GM19468 (cell line): ENCODE measurements at regions not wholly inside any gene's neighbourhood (a gene's known extent, or its start where the extent isn't known, plus 50 kb on each side); places are given as distances from the start of the nearest gene placed in this dataset.

Source experiments
- ATAC-seq: cut with Tn5 transposase; IDR thresholded peaks from one replicate; pipeline ENCODE4 v1.9.1; 2021; ENCODE audit warnings: mild to moderate bottlenecking, moderate library complexity, moderate number of reproducible peaks; ENCODE audit not compliant: unreplicated experiment; ENCODE audit errors: extremely low read depth

GRCh38 chr16:72427051-72427782 lies 255.3 kb upstream of the PMFBP1 start:
- no peak for ATAC-seq

DNA sequence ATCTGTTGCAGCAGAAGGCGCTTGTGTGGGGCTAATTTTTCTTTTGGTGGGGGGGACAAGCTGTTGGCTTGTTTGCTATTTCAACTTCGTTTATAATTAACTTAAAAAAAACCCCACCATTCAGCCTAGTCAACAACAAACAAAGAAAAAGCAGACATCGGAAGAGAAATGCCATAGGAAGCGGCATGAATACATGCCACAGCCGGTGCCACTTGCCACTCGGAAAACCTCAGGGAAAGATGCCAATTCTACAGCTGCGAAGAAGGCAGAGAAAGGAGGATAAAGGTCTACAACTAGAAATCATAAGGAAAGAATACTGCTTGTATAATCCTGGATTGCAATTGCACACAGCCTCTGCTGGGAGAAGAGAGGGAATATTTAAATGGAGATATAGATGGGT lies 254.4 kb upstream of the PMFBP1 start:
- ATAC-seq: no peak

GRCh38 chr16:72425571-72426341 lies 253.8 kb upstream of the PMFBP1 start:
- ATAC-seq: no peak

DNA sequence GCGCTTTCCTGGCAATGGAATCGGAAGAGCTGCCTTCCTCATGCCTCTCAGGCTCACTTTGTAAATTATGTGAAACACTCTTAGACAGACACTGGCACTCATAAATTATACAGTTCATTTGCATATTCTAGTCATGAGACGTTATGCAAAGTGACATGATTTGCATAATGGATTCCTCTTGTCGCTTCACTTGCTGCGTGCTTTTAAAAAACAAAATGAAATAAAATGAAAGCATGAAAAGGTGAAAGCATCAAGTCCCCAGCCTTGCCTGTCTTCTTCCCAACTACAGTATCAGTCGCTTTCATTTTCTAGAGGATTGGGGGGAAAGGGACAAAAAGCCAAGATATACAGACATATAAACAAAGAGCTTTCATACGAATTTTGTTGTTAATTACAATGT lies 252.8 kb upstream of the PMFBP1 start:
- no peak for ATAC-seq

GRCh38 chr16:72422308-72422897 lies 250.4 kb upstream of the PMFBP1 start:
- no peak for ATAC-seq

GRCh38 chr16:72419638-72420037 lies 247.7 kb upstream of the PMFBP1 start:
- ATAC-seq: no peak

DNA sequence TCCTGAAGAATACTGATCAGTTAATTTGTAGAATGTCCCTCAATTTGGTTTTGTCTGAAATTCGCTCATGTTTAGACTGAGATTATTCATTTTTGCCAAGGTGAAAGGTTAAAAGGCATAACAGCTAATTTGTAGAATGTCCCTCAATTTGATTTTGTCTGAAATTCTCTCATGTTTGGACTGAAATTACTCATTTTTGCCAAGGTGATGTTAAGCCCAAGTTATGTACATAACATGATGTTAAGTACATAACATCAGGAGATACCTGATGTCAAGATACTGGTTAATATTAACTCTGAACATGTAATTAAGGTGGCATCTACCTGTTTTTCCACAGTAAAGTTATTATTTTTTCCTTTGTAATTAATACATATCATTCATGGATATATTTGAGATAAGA lies 243.4 kb upstream of the PMFBP1 start:
- ATAC-seq: no peak

DNA sequence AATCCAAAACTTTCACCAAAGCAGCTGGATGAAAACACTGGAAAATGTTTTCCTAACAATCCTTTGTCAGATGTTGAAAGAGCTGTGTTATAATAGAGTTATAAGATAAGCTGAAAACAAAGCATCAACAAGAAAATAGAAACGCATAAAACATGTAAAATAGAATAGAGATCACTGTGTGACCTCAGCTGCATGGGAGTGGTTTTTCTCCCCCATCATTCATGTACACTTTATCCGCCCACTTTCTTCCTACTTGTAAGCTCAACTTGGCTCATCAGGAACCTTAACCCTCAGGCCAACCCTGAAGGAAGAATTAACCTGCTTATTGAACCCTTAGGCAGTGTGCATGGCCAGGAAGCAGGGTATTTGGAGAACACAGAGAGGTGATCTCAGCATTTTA lies 238.5 kb upstream of the PMFBP1 start:
- ATAC-seq: no peak

DNA sequence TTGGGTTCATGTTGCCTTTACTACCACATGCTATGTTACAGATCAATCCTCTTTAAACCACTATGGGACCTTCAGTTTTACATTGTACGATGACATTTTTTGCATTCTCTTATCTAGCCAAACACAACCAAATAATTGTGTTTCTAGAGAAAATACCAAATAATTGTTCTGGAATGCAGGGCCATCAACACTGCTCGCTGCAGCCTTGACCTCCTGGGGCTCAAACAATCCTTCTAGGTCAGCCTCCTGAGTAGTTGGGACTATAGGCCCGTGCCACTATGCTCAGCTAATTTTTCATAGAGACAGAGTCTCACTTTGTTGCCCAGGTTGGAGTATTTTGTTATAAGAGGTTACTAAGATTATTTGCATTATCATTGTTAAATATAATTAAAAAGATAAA lies 237.5 kb upstream of the PMFBP1 start:
- ATAC-seq: no peak

DNA sequence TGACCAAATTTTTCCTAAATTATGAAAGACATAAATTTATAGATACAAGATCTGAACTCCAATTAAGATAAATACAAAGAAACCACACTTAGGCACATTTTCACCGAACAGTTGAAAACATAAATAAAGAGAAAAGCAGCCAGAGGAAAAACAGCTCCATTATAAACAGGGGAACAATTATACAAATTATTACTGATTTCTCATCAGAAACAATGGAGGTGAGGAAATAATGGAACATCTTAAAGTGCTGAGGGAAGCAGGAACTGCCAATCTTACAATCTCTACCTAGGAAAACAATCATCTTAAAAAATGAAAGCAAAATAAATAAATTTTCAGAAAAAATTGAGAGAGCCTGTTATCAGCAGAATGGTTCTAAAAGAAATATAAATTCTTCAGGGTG lies 234.4 kb upstream of the PMFBP1 start:
- no peak for ATAC-seq

- no peak for ATAC-seq
Measured at GRCh38 chr16:72404299-72404698, 232.3 kb upstream of the PMFBP1 start.

- no peak for ATAC-seq
Measured at GRCh38 chr16:72401084-72401361, 229.1 kb upstream of the PMFBP1 start.

GRCh38 chr16:72400257-72401083 lies 228.5 kb upstream of the PMFBP1 start:
- ATAC-seq: no peak

GRCh38 chr16:72399811-72400210 lies 227.9 kb upstream of the PMFBP1 start:
- ATAC-seq: no peak

GRCh38 chr16:72397876-72398275 lies 225.9 kb upstream of the PMFBP1 start:
- no peak for ATAC-seq

DNA sequence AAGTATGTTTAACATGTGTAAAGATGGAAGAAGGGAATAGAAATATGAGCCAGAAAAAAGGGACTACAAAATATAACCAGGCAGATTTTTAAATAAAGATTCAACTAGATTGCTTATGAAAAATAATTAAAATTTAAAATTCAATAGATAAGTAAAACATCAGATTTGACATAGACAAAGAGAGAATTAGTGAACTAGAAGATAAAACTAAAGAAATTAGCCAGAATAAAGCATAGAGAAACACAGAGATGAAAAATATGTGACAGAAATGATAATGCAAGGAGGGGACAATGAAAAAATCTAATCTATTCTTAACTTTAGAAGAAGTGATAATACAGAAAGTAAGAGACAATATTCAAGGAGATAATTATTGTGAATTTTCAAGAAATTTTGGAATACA lies 222.6 kb upstream of the PMFBP1 start:
- ATAC-seq: no peak

DNA sequence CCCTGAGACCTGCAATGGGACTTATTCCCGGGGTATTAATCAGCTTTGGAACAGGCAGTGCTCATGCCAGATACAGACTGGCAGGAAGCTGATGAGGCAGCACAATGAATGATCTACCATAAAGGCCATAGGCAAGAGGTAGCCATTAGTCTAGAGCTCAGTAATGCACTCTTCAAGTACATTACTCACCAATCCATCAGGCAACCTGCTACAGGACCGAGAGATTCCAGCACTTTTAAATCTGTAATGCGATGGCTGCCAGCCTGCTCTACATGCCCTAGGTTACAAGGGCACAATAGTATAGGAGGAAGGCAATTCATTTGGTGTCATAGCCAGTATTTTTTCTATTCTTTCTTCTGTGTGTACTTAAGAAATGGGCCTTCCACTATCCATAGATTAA lies 217.8 kb upstream of the PMFBP1 start:
- no peak for ATAC-seq

GRCh38 chr16:72388007-72388406 lies 216.1 kb upstream of the PMFBP1 start:
- no peak for ATAC-seq

DNA sequence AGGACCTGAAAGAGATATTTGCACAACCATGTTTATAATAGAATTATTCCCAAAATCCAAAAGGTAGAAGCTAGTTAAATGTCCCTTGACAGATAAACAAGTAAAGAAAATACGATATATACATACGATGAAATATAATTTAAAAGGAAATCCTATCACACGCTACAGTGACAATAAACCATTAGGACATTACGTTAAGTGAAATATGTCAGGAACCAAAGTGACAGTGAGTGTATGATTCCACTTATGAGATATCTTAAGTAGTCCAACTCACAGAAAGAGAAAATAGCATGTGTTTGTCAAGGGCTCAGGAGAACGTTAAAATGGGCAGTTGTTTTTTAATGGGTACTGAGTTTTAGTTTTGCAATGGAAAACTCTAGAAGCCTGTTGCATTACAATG lies 212.7 kb upstream of the PMFBP1 start:
- ATAC-seq: no peak

DNA sequence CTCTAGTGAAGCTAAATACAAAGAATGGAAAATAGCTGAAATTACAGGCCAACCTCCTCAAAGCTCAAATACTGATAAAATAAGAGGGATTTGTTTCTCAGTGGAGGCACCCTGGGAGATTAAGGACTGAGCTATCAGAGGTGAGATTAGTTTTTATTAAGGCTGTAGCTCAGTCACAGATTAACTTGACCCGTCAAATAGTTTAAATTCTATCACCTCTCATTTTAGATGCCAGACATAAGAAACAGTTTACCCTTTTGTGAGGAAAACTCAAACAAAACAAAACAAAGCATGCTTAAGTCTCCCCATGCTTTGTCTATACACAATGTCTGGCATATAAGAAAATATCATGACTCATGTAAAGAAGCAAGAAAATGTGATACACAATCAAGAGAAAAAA lies 208.3 kb upstream of the PMFBP1 start:
- no peak for ATAC-seq

GRCh38 chr16:72373201-72373600 lies 201.2 kb upstream of the PMFBP1 start:
- ATAC-seq: no peak
